WTC11 (cell line): ENCODE measurements at regions not wholly inside any gene's neighbourhood (a gene's known extent, or its start where the extent isn't known, plus 50 kb on each side); places are given as distances from the start of the nearest gene placed in this dataset.

ENCODE experiments used
- ATAC-seq: fragments of 200-7000 bp; cut with Tn5 transposase; 2 replicates; pipeline ENCODE4 v1.10.0; 2021; ENCODE audit warnings: mild to moderate bottlenecking, moderate library complexity
- CTCF ChIA-PET: fragments of 300-600 bp; sonication (Branson Sonifier 250); formaldehyde crosslinking; loops from one replicate; lab custom pipeline; 2021; ENCODE audit warnings: antibody characterized with exemption; lab: Charles Lee
- POLR2A ChIA-PET: fragments of 350-600 bp; sonication (Branson Sonifier 250); formaldehyde crosslinking; loops from one replicate; lab custom pipeline; 2021; ENCODE audit warnings: antibody characterized with exemption; lab: Charles Lee
- DNase-seq: peaks from one replicate; pipeline ENCODE4 v3.0.0; 2021; ENCODE audit warnings: low spot score
- H3K27ac Mint-ChIP-seq: 2 replicates; pipeline ENCODE4 v1.8.0; 2021; ENCODE audit warnings: mixed read lengths
- H3K27me3 Mint-ChIP-seq: 2 replicates; pipeline ENCODE4 v1.8.0; 2021; ENCODE audit warnings: low read depth, mild to moderate bottlenecking, moderate library complexity, mixed read lengths
- H3K36me3 Mint-ChIP-seq: 2 replicates; pipeline ENCODE4 v1.8.0; 2021; ENCODE audit warnings: mixed read lengths
- H3K4me1 Mint-ChIP-seq: 2 replicates; pipeline ENCODE4 v1.8.0; 2022; ENCODE audit warnings: mixed read lengths
- H3K4me3 Mint-ChIP-seq: 2 replicates; pipeline ENCODE4 v1.8.0; 2021; ENCODE audit warnings: mild to moderate bottlenecking, moderate library complexity, mixed read lengths
- H3K9me3 Mint-ChIP-seq: 2 replicates; pipeline ENCODE4 v1.8.0; 2021; ENCODE audit warnings: mixed read lengths
- ATF1 ChIP-seq: sonication (generic); formaldehyde crosslinking; IDR thresholded peaks from 2 replicates; pipeline ENCODE4 v1.8.1; 2023; ENCODE audit warnings: mild to moderate bottlenecking, moderate library complexity, missing genetic modification reagents
- ELF4 ChIP-seq: sonication (generic); formaldehyde crosslinking; IDR thresholded peaks from 2 replicates; pipeline ENCODE4 v1.8.1; 2022; ENCODE audit warnings: low read depth, mild to moderate bottlenecking, moderate library complexity, missing genetic modification reagents
- GABPB1 ChIP-seq: sonication (generic); formaldehyde crosslinking; IDR thresholded peaks from 2 replicates; pipeline ENCODE4 v1.8.1; 2023; ENCODE audit warnings: mild to moderate bottlenecking, missing genetic modification reagents
- HMGA2 ChIP-seq: fragments of 250-450 bp; sonication (Bioruptor Pico); IDR thresholded peaks from 2 replicates; pipeline ENCODE4 v1.4.0; 2021; ENCODE audit warnings: mild to moderate bottlenecking, moderate library complexity
- IRF2 ChIP-seq: sonication (generic); formaldehyde crosslinking; IDR thresholded peaks from 2 replicates; pipeline ENCODE4 v1.8.0; 2022; ENCODE audit warnings: low read depth, missing genetic modification reagents, borderline replicate concordance
- JUN ChIP-seq: sonication (generic); formaldehyde crosslinking; IDR thresholded peaks from 2 replicates; pipeline ENCODE4 v1.8.0; 2023; ENCODE audit warnings: mild to moderate bottlenecking, missing genetic modification reagents
- KAT7 ChIP-seq: sonication (generic); formaldehyde crosslinking; IDR thresholded peaks from 2 replicates; pipeline ENCODE4 v1.8.1; 2023; ENCODE audit warnings: missing genetic modification reagents, mild to moderate bottlenecking, borderline replicate concordance
- NFE2L1 ChIP-seq: sonication (generic); formaldehyde crosslinking; IDR thresholded peaks from 2 replicates; pipeline ENCODE4 v1.8.1; 2023; ENCODE audit warnings: missing genetic modification reagents
- OVOL2 ChIP-seq: fragments of 250-450 bp; sonication (Bioruptor Pico); IDR thresholded peaks from 2 replicates; pipeline ENCODE4 v1.9.0; 2021; ENCODE audit warnings: mild to moderate bottlenecking, borderline replicate concordance
- SMAD3 ChIP-seq: sonication (generic); formaldehyde crosslinking; IDR thresholded peaks from 2 replicates; pipeline ENCODE4 v1.8.0; 2022; ENCODE audit warnings: missing genetic modification reagents, mild to moderate bottlenecking, borderline replicate concordance
- SMAD4 ChIP-seq: sonication (generic); formaldehyde crosslinking; IDR thresholded peaks from 2 replicates; pipeline ENCODE4 v1.8.0; 2022; ENCODE audit warnings: mild to moderate bottlenecking, missing genetic modification reagents
- SOX15 ChIP-seq: fragments of 250-450 bp; sonication (Bioruptor Pico); IDR thresholded peaks from 2 replicates; pipeline ENCODE4 v1.9.0; 2021; ENCODE audit warnings: mild to moderate bottlenecking
- TEAD1 ChIP-seq: sonication (generic); formaldehyde crosslinking; IDR thresholded peaks from 2 replicates; pipeline ENCODE4 v1.8.0; 2022; ENCODE audit warnings: mild to moderate bottlenecking, missing genetic modification reagents
- TP53 ChIP-seq: sonication (generic); formaldehyde crosslinking; IDR thresholded peaks from 2 replicates; pipeline ENCODE4 v1.8.1; 2023; ENCODE audit warnings: mild to moderate bottlenecking, missing genetic modification reagents
- ZBTB21 ChIP-seq: sonication (generic); formaldehyde crosslinking; IDR thresholded peaks from 2 replicates; pipeline ENCODE4 v1.8.1; 2023; ENCODE audit warnings: mild to moderate bottlenecking, missing genetic modification reagents, borderline replicate concordance
- ZNF232 ChIP-seq: sonication (generic); formaldehyde crosslinking; IDR thresholded peaks from 2 replicates; pipeline ENCODE4 v1.8.0; 2022; ENCODE audit warnings: mild to moderate bottlenecking, missing genetic modification reagents
- TF ChIP-seq, protein P1 (sequence below): sonication (generic); formaldehyde crosslinking; IDR thresholded peaks from 2 replicates; pipeline ENCODE4 v1.8.0; 2022; ENCODE audit warnings: mild to moderate bottlenecking, missing genetic modification reagents
- TF ChIP-seq, protein P2 (sequence below): sonication (generic); formaldehyde crosslinking; IDR thresholded peaks from 2 replicates; pipeline ENCODE4 v1.8.0; 2022; ENCODE audit warnings: mild to moderate bottlenecking, missing genetic modification reagents
- TF ChIP-seq, protein P3 (sequence below): sonication (generic); formaldehyde crosslinking; IDR thresholded peaks from 2 replicates; pipeline ENCODE4 v1.8.0; 2022; ENCODE audit warnings: mild to moderate bottlenecking, missing genetic modification reagents
- TF ChIP-seq, protein P4 (sequence below): sonication (generic); formaldehyde crosslinking; IDR thresholded peaks from 2 replicates; pipeline ENCODE4 v1.8.0; 2023; ENCODE audit warnings: mild to moderate bottlenecking, missing genetic modification reagents
- TF ChIP-seq, protein P5 (sequence below): sonication (generic); formaldehyde crosslinking; IDR thresholded peaks from 2 replicates; pipeline ENCODE4 v1.8.1; 2023; ENCODE audit warnings: mild to moderate bottlenecking, missing genetic modification reagents
- TF ChIP-seq, protein P6 (sequence below): sonication (generic); formaldehyde crosslinking; IDR thresholded peaks from 2 replicates; pipeline ENCODE4 v1.8.1; 2022; ENCODE audit warnings: mild to moderate bottlenecking, missing genetic modification reagents, moderate library complexity, borderline replicate concordance

DNA sequence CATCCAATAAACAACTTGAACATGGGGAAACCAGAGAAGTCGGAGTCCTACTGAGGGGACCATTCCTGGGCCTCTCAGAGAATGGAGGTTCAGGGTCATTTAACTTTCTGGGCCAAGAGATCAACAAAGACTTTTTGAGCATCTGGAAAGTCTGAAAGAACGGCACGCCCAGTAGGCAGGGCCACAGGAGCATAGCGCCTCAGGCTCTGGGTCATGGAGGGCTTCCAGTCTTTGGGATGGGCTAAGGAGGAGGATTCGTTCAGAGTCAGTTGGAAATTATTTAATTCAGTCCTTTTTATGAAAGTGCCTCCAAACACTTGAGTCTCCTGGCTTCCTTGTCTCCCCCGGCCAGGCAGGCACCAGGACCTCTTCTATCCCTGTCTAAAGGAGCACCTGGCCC is 101.1 kb upstream of the GLI2 start (continued):
- TF ChIP-seq, protein P1, sequence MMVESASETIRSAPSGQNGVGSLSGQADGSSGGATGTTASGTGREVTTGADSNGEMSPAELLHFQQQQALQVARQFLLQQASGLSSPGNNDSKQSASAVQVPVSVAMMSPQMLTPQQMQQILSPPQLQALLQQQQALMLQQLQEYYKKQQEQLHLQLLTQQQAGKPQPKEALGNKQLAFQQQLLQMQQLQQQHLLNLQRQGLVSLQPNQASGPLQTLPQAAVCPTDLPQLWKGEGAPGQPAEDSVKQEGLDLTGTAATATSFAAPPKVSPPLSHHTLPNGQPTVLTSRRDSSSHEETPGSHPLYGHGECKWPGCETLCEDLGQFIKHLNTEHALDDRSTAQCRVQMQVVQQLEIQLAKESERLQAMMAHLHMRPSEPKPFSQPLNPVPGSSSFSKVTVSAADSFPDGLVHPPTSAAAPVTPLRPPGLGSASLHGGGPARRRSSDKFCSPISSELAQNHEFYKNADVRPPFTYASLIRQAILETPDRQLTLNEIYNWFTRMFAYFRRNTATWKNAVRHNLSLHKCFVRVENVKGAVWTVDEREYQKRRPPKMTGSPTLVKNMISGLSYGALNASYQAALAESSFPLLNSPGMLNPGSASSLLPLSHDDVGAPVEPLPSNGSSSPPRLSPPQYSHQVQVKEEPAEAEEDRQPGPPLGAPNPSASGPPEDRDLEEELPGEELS (CRISPR knock-in tag): no peak
- no peak for TF ChIP-seq HMGA2 (CRISPR knock-in tag)
- no peak for TF ChIP-seq OVOL2 (CRISPR knock-in tag)
- TF ChIP-seq, protein P2, sequence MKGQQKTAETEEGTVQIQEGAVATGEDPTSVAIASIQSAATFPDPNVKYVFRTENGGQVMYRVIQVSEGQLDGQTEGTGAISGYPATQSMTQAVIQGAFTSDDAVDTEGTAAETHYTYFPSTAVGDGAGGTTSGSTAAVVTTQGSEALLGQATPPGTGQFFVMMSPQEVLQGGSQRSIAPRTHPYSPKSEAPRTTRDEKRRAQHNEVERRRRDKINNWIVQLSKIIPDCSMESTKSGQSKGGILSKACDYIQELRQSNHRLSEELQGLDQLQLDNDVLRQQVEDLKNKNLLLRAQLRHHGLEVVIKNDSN: no peak
- no peak for TF ChIP-seq TP53 (CRISPR knock-in tag)
- TF ChIP-seq NFE2L1 (CRISPR knock-in tag): no peak
- no peak for TF ChIP-seq SMAD3

DNA sequence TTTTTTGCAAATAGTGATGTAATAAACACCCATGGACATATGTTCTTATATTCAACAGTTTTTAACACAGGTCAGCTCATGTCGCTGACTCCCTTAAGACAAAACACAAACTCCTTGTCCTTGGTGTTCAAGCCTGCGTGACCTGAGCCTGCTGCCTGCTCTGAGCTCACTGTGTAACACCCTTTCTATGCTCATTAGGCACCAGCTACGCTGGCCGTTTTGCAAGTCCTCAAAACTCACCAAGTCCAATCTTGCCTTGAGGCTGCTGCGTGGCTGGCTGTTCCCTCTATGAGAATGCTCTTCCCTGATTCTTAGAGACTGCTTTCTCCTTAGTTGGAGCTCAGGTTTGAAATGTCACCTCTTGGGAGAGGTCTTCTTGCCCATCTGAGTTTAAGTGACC is 100.5 kb upstream of the GLI2 start:
- TF ChIP-seq, protein P3, sequence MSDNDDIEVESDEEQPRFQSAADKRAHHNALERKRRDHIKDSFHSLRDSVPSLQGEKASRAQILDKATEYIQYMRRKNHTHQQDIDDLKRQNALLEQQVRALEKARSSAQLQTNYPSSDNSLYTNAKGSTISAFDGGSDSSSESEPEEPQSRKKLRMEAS (CRISPR knock-in tag): no peak
- TF ChIP-seq, protein P4, sequence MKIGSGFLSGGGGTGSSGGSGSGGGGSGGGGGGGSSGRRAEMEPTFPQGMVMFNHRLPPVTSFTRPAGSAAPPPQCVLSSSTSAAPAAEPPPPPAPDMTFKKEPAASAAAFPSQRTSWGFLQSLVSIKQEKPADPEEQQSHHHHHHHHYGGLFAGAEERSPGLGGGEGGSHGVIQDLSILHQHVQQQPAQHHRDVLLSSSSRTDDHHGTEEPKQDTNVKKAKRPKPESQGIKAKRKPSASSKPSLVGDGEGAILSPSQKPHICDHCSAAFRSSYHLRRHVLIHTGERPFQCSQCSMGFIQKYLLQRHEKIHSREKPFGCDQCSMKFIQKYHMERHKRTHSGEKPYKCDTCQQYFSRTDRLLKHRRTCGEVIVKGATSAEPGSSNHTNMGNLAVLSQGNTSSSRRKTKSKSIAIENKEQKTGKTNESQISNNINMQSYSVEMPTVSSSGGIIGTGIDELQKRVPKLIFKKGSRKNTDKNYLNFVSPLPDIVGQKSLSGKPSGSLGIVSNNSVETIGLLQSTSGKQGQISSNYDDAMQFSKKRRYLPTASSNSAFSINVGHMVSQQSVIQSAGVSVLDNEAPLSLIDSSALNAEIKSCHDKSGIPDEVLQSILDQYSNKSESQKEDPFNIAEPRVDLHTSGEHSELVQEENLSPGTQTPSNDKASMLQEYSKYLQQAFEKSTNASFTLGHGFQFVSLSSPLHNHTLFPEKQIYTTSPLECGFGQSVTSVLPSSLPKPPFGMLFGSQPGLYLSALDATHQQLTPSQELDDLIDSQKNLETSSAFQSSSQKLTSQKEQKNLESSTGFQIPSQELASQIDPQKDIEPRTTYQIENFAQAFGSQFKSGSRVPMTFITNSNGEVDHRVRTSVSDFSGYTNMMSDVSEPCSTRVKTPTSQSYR (CRISPR knock-in tag): no peak
- DNase-seq (no peak), ATAC-seq (no peak)
- Mint-ChIP-seq H3K9me3 (no peaks in the 10 kb centered on the region), H3K27ac (no peak overlapping the region), H3K36me3 (no peaks in the 10 kb centered on the region), H3K4me1 (no peaks in the 10 kb centered on the region), H3K27me3 (peaks cover 28% of the 10 kb centered on the region), H3K4me3 (no peak overlapping the region)
- ChIA-PET CTCF (no interaction called here), POLR2A (no interaction called here)

DNA sequence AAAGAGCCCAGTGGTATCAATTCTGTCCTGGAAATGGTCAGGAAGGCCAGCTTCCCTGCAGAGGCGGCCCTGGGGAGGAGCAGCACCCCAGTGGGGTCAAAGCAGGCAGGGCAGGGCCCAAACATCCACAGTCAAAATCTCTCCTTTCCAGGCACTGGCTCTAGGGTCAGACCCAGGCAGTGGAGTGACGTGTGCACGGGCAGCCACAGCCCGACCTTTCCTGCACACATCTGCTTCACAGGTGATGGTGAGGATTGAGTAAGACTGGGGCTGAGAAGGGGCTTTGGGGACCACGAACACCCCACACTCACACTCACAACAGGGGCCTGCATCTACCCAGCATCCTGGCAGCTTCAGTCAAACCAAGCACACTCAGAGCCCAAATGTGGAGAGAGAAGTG is 97.8 kb upstream of the GLI2 start:
- Mint-ChIP-seq H3K27ac (no peak overlapping the region), H3K4me1 (no peaks in the 10 kb centered on the region), H3K9me3 (no peaks in the 10 kb centered on the region), H3K4me3 (no peak overlapping the region), H3K36me3 (no peaks in the 10 kb centered on the region), H3K27me3 (peaks cover 34% of the 10 kb centered on the region)
- ATAC-seq (no peak), DNase-seq (no peak)
- no peak for TF ChIP-seq JUN (CRISPR knock-in tag)
- TF ChIP-seq TP53 (CRISPR knock-in tag): no peak
- no peak for TF ChIP-seq GABPB1 (CRISPR knock-in tag)
- TF ChIP-seq ATF1: no peak
- no peak for TF ChIP-seq ELF4
- no peak for TF ChIP-seq IRF2 (CRISPR knock-in tag)
- no peak for TF ChIP-seq SMAD4
- TF ChIP-seq SOX15 (CRISPR knock-in tag): no peak
- TF ChIP-seq TEAD1: no peak
- TF ChIP-seq, protein P5, sequence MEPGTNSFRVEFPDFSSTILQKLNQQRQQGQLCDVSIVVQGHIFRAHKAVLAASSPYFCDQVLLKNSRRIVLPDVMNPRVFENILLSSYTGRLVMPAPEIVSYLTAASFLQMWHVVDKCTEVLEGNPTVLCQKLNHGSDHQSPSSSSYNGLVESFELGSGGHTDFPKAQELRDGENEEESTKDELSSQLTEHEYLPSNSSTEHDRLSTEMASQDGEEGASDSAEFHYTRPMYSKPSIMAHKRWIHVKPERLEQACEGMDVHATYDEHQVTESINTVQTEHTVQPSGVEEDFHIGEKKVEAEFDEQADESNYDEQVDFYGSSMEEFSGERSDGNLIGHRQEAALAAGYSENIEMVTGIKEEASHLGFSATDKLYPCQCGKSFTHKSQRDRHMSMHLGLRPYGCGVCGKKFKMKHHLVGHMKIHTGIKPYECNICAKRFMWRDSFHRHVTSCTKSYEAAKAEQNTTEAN (CRISPR knock-in tag): no peak
- no peak for TF ChIP-seq ZBTB21
- TF ChIP-seq, protein P6, sequence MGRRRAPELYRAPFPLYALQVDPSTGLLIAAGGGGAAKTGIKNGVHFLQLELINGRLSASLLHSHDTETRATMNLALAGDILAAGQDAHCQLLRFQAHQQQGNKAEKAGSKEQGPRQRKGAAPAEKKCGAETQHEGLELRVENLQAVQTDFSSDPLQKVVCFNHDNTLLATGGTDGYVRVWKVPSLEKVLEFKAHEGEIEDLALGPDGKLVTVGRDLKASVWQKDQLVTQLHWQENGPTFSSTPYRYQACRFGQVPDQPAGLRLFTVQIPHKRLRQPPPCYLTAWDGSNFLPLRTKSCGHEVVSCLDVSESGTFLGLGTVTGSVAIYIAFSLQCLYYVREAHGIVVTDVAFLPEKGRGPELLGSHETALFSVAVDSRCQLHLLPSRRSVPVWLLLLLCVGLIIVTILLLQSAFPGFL (CRISPR knock-in tag): no peak
- TF ChIP-seq KAT7 (CRISPR knock-in tag): no peak
- no peak for TF ChIP-seq ZNF232 (CRISPR knock-in tag)
- ChIA-PET POLR2A (no interaction called here), CTCF (interaction anchor here (1.4 kb wide), 1 partner anchor 85 kb away, joined by 5 read pairs; no protein-coding TSS in a partner anchor)
